SKM-1 treated with dmso at 0.1 percent for 144 hours (cell line): ENCODE measurements at regions not wholly inside any gene's neighbourhood (a gene's known extent, or its start where the extent isn't known, plus 50 kb on each side); places are given as distances from the start of the nearest gene placed in this dataset.
"Not testable (repeated sequence)": the region's sequence is repeated elsewhere in the genome, so short reads cannot be mapped to it uniquely, and the experiment has no call there.

Experiments
- DNase-seq: peaks from one replicate; lab custom pipeline; 2025; ENCODE audit not compliant: unreplicated experiment; lab: John Stamatoyannopoulos, UW

GRCh38 chr19:30066781-30067759 is 125.0 kb downstream of the URI1 start:
- DNase-seq, result no peak

GRCh38 chr19:30067956-30068506 is 126.0 kb downstream of the URI1 start:
- not testable (repeated sequence) for DNase-seq

DNA sequence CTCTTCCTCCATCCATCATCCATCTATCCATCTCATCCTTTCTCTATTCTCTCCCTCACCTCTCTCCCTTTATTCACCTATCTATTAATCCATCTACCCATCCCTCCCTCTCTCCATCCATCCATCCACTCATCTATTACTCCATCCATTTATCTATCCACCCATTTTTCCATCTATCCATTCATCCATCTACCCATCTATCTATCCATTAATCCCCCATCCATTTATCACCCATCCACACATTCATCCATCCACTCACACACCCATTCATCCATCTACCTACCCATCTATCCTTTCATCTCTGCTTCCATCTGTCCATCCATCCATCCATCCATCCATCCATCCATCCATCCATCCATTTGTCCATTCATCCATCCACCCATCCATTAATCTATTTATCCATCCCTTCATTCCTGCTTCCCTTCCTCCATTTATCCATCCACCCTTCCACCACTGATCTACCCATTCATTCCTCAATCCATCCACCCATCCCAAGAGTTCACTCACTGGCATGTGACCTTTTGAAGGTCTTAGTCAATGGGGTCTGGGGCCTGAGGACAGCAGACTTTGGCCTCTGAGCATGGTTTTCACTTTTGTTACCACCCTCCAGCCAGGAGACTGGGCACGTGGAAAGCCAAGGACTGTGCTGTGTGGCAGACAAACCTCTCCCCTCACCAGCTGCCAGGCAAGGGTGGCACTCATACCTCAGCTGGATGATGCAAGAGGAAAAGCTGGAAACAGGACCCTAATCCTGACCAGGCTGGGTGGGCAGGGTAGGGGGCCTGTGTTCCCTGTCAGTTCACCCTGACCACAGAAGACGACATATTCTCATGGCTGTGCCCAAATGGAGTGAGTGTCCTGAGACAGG is 126.7 kb downstream of the URI1 start:
- DNase-seq, result no peak

DNA sequence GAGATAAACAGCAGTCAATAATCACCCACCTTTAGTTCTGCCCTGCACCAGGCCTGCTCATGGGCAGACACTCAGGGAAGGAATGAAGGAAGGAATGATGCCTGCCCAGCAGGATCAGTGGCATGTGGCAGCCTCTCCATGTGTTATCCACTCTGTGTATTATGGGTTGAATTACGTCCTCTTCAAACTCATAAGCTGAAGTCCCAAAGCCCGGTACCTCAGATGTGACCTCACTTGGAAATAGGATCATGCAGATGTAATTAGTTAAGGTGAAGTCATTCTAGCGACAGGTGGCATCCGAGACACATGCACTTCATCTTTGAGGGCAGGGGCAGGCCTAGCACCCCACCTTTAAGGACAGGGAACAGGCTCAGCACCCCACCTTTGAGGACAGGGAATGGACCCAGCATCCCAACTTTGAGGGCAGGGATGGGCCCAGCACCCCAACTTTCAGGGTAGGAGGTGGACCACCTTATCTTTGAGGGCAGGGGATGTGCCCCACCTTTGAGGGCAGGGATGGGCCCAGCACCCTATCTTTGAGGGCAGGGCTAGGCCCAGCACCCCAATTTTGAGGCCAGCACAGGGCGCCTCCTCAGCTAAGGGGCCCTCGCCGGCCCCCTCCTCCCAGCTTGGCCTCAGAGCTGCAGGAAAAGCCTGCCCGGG is 127.6 kb downstream of the URI1 start:
- no peak for DNase-seq

DNA sequence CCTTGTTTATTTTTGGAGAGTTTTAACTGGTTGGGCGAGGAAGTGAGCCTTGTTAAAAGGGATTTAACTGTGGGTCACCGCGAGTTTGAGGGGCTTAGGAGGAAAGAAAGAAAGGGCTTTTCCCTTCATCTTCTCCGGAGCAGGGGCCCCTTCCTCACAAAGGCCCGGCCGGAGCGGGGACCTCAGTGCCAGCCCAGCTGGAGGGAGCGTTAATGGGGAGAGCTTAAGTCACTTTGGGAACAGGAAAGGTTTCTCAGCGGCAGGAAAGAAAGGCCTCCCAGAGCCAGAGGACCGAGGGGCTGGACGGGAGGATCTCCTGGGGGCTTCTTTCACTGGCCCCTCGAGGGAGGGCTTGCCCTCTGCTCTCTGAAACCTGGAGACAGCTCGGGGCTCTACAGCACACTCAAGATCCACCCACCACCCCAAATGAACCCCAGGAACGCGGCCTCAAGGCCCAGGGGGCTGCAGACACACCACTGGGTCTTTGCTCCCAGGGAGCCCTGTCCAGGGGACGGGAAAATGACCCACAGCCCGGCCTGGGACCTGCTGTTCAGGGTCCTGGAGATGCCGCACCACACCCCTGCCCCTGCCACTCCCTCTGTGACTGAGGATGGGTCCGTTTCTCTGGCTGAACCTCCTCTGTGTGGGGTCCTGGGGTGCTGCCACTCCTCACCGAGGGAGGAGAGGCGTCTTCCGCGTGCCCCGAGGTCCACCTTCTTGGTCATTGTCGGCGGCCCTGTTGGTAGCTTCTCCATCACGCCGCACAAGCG is 128.3 kb downstream of the URI1 start:
- DNase-seq, result no peak

DNA sequence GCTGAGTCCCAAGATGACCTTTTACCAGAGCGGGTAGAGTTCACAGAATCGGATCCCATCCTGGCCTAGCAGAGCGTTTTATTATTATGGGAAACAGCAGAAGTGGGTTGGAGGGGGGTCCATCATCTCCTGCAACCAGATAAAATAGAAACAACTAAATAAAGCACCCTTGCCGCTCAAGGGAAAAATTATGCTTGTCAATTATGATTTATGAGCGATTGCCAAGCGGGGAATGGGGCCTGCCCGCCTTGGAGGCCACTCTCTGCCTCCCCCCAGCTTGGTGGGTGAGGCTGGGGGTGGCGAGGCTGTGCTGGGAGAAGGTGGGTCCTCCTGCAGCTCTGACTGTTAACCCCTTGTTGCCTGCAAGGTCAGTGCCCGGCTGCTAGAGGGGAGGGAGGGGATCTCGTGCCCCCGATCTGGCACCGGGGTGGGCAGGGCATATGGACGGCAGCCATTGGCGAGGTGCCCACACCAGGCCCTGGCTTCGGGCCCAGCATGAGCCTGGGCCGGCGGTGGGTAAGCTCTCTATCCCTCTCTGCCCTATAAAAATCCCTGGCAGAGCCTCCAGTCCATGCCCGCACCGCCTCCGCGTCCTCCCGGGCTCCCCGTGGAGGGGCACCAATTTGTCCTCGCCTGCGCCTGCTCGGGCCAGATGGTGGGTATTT is 129.1 kb downstream of the URI1 start:
- DNase-seq, result no peak

GRCh38 chr19:30071871-30072270 is 129.8 kb downstream of the URI1 start:
- DNase-seq, result no peak

GRCh38 chr19:30073152-30074000 is 131.3 kb downstream of the URI1 start:
- DNase-seq, result no peak

DNA sequence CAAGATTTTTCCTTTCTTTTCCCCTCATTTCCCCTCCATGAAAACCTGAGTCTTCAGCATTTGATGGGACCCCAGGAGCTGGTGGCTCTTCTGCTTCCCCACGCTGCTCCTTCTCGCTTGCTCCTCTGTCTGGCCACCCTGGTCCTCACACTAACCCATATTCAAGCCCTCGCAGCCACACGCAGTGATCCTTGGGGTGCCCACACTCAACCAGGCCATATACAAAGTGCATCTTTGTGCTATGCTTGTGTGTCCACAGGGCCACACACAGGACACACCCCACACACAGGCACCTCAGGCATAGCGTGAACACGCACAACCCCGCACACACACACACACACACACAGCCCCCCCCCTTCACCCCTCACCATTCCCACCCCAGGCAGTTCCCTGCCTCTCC is 132.1 kb downstream of the URI1 start:
- DNase-seq, result no peak

GRCh38 chr19:30074741-30075715 is 133.0 kb downstream of the URI1 start:
- DNase-seq, result no peak

DNA sequence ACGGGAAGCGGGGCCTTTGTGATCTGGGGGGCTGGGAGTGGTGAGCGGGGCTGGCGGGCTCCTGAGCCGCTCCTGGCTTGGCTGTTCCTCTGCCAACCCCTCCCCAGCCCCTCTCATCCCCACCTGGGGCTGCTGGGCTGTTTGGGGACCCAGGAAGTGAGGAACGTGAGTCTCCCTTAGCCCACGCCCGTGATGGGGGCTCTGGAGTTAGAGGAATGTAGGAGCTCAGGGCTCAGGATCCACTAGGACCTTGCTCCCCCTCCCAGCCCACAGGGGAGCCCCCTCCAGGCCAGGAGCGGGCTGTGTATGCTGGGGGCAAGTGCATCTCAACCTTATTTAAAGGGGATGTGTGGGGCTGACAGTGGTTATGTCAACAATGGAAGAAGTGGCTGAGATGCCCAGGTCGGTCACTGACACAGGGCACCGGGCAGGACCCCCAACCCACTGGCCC is 134.1 kb downstream of the URI1 start:
- no peak for DNase-seq

DNA sequence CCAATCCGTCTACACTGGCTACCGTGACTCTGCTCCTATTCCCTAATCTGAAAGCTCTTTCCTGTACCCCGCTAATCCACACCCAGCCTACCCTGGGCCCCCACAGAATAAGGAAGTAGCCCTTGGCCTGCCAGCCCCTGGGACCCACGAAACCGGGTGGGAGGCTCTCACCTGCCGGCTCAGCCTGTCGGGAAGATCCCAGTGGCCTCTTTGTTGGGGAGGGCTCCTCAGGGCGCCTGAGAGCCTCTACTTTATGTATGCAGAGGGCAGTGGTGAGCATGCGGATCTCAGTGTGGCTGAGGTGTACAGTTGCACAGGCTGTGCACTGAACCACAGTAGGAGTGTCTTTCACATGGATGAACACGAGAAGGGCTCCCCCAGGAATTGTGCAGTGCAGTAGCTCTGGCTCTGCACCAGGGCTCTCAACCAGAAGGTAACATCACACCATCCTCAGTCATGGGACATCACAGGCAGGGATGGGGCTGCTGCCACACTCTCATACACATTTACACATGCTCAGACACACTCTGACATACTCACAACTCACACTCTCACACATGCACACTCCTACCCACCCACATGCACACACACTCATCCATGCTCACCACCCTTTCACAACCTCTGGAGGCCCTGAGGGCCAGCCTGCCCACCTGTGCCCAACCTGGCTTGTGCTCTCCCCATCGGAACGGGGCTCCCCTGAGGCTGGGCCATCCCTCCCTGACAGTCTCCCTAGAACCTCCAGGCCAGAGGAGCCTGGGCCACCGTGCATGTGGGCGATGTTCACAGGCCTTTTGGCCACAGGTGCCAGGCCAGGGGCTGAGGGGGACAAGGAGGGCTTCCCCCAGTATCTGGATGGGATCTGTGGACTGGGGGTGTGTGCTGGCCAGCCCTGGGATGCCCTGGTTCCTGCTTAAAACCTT is 135.0 kb downstream of the URI1 start:
- DNase-seq, result no peak

GRCh38 chr19:30077851-30078355 is 135.9 kb downstream of the URI1 start:
- DNase-seq, result no peak

DNA sequence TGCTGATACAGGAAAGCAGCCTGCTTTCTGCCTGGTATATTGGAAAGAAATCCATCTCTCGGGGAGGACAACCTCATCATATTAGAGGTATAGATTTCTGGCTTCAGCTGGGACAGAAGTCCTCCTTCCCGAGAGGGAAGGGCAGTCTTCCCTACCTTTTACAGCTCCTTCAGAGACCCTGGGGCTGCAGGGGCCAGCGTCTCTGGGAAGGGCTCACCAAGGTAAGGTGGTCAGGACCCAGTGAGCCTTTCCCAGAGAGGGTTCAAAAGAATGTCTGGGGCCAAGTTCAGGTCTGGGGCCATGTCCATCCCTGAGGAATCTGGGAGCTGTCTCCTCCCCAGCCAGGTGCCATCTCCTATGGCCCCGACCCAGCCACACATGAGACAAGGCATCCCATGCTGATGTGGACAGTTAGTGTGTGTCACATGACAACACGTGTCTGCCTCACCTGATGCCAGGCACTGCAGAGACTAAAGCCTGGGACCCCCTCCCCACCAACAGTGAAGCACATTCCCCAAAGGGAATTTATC is 136.4 kb downstream of the URI1 start:
- DNase-seq, result no peak

DNA sequence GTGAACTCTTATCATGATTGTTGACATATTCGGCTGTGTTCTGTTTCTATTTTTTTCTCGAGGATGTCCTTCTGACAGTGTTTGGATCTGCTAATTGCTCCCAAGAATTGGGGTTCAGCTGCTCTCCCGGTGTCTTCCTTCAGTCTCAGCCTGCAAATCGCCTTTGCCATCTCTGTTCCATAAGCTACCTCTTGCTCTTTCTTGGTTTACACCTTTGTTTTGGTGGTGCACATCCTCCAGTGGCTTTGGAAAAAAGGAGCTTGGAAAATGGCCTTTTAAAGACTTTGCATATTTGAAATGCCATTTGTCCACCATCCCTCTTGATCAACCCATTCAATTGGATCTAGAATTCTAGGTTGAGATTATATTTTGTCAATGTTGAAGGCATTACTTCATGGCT is 137.2 kb downstream of the URI1 start:
- DNase-seq, result no peak

- DNase-seq, result no peak
Measured at GRCh38 chr19:30082168-30082567, 140.1 kb downstream of the URI1 start.
